ENCODE measurements at regions not wholly inside any gene's neighbourhood (a gene's known extent, or its start where the extent isn't known, plus 50 kb on each side); places are given as distances from the start of the nearest gene placed in this dataset.

- TF ChIP-seq JUND (IDR thresholded peaks at IDR 0.05; ENCODE audit: low read depth) = no peak
- no peak for DNase-seq (ENCODE audit: low read depth in 1 of 2, low spot score in 1 of 2)
- in situ Hi-C loops (cut with HindIII; ENCODE audit: low pct_unique_long_range_greater_than_20kb, low sequenced_read_pairs) = no loop called here
These were observed 283.6 kb upstream of the ATP5MC3 start for GRCh38 chr2:175465101-175465500.

- in situ Hi-C loops (cut with HindIII; ENCODE audit: low pct_unique_long_range_greater_than_20kb, low sequenced_read_pairs) = no loop called here
- no peak for DNase-seq (ENCODE audit: low read depth in 1 of 2, low spot score in 1 of 2)
- TF ChIP-seq JUND (IDR thresholded peaks at IDR 0.05; ENCODE audit: low read depth) = no peak
These were observed 282.8 kb upstream of the ATP5MC3 start for GRCh38 chr2:175464311-175464670.

- peak in 1 of 2 experiments; percentile 92 for DNase-seq (ENCODE audit: low read depth in 1 of 2, low spot score in 1 of 2)
- in situ Hi-C loops (cut with HindIII; ENCODE audit: low pct_unique_long_range_greater_than_20kb, low sequenced_read_pairs) = no loop called here
- TF ChIP-seq JUND (IDR thresholded peaks at IDR 0.05; ENCODE audit: low read depth) = no peak
These were observed 282.2 kb upstream of the ATP5MC3 start for GRCh38 chr2:175463589-175464310.

GRCh38 chr2:175463169-175463568 is 281.7 kb upstream of the ATP5MC3 start:
- no peak for TF ChIP-seq JUND (IDR thresholded peaks at IDR 0.05; ENCODE audit: low read depth)
- DNase-seq (ENCODE audit: low read depth in 1 of 2, low spot score in 1 of 2) = no peak
- in situ Hi-C loops (cut with HindIII; ENCODE audit: low pct_unique_long_range_greater_than_20kb, low sequenced_read_pairs) = no loop called here

GRCh38 chr2:175462246-175462645 is 280.7 kb upstream of the ATP5MC3 start:
- DNase-seq (ENCODE audit: low read depth in 1 of 2, low spot score in 1 of 2) = no peak
- no peak for TF ChIP-seq JUND (IDR thresholded peaks at IDR 0.05; ENCODE audit: low read depth)
- in situ Hi-C loops (cut with HindIII; ENCODE audit: low pct_unique_long_range_greater_than_20kb, low sequenced_read_pairs) = no loop called here

- DNase-seq (ENCODE audit: low read depth in 1 of 2, low spot score in 1 of 2) = peak in 1 of 2 experiments; percentile 74
- in situ Hi-C loops (cut with HindIII; ENCODE audit: low pct_unique_long_range_greater_than_20kb, low sequenced_read_pairs) = no loop called here
These were observed 280.3 kb upstream of the ATP5MC3 start for GRCh38 chr2:175461839-175462238.

GRCh38 chr2:175457895-175458448 is 276.5 kb upstream of the ATP5MC3 start:
- in situ Hi-C loops (cut with HindIII; ENCODE audit: low pct_unique_long_range_greater_than_20kb, low sequenced_read_pairs) = no loop called here
- TF ChIP-seq JUND (IDR thresholded peaks at IDR 0.05; ENCODE audit: low read depth) = no peak
- DNase-seq (ENCODE audit: low read depth in 1 of 2, low spot score in 1 of 2) = no peak

More at GRCh38 chr2:175461839-175462238, 280.3 kb upstream of the ATP5MC3 start:
- TF ChIP-seq JUND (IDR thresholded peaks at IDR 0.05; ENCODE audit: low read depth) = no peak

- TF ChIP-seq JUND (IDR thresholded peaks at IDR 0.05; ENCODE audit: low read depth) = no peak
- no peak for DNase-seq (ENCODE audit: low read depth in 1 of 2, low spot score in 1 of 2)
- in situ Hi-C loops (cut with HindIII; ENCODE audit: low pct_unique_long_range_greater_than_20kb, low sequenced_read_pairs) = no loop called here
These were observed 273.5 kb upstream of the ATP5MC3 start for GRCh38 chr2:175454953-175455389.

GRCh38 chr2:175450029-175450760 is 268.7 kb upstream of the ATP5MC3 start:
- TF ChIP-seq JUND (IDR thresholded peaks at IDR 0.05; ENCODE audit: low read depth) = no peak
- DNase-seq (ENCODE audit: low read depth in 1 of 2, low spot score in 1 of 2) = no peak

GRCh38 chr2:175449616-175450015 is 268.1 kb upstream of the ATP5MC3 start:
- in situ Hi-C loops (cut with HindIII; ENCODE audit: low pct_unique_long_range_greater_than_20kb, low sequenced_read_pairs) = no loop called here
- TF ChIP-seq JUND (IDR thresholded peaks at IDR 0.05; ENCODE audit: low read depth) = no peak
- DNase-seq (ENCODE audit: low read depth in 1 of 2, low spot score in 1 of 2) = no peak

More at GRCh38 chr2:175450029-175450760, 268.7 kb upstream of the ATP5MC3 start:
- in situ Hi-C loops (cut with HindIII; ENCODE audit: low pct_unique_long_range_greater_than_20kb, low sequenced_read_pairs) = no loop called here

- no peak for TF ChIP-seq JUND (IDR thresholded peaks at IDR 0.05; ENCODE audit: low read depth)
- DNase-seq (ENCODE audit: low read depth in 1 of 2, low spot score in 1 of 2) = no peak
- in situ Hi-C loops (cut with HindIII; ENCODE audit: low pct_unique_long_range_greater_than_20kb, low sequenced_read_pairs) = no loop called here
These were observed 264.7 kb upstream of the ATP5MC3 start for GRCh38 chr2:175446201-175446600.

- in situ Hi-C loops (cut with HindIII; ENCODE audit: low pct_unique_long_range_greater_than_20kb, low sequenced_read_pairs) = no loop called here
- no peak for DNase-seq (ENCODE audit: low read depth in 1 of 2, low spot score in 1 of 2)
- TF ChIP-seq JUND (IDR thresholded peaks at IDR 0.05; ENCODE audit: low read depth) = no peak
These were observed 263.8 kb upstream of the ATP5MC3 start for GRCh38 chr2:175445281-175445680.

GRCh38 chr2:175442441-175442840 is 260.9 kb upstream of the ATP5MC3 start:
- TF ChIP-seq JUND (IDR thresholded peaks at IDR 0.05; ENCODE audit: low read depth) = no peak
- no peak for DNase-seq (ENCODE audit: low read depth in 1 of 2, low spot score in 1 of 2)
- in situ Hi-C loops (cut with HindIII; ENCODE audit: low pct_unique_long_range_greater_than_20kb, low sequenced_read_pairs) = no loop called here

All from T47D (cell line).